ENCODE measurements at regions not wholly inside any gene's neighbourhood (a gene's known extent, or its start where the extent isn't known, plus 50 kb on each side); places are given as distances from the start of the nearest gene placed in this dataset.

DNA sequence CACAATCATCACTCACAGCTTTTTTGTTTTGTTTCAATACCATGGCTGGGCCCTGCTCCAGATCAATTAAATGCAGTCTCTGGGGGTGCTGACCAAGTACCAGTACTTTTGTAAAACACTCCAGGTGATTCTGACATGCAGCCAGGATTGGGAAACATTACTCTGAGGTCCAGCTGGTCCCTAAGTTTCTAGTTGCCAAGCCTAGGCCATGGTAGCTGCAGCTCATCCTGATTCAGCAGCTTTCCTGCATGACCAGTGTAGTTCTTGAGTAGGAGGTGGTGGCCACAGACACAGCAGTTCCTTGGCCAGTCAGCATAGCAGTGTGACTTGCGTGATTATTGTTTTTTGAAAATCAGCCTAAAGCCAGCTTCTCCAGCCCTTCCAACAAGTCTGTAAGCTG, 859.1 kb downstream of the DIAPH3 start (continued):
- TF ChIP-seq, protein P1, sequence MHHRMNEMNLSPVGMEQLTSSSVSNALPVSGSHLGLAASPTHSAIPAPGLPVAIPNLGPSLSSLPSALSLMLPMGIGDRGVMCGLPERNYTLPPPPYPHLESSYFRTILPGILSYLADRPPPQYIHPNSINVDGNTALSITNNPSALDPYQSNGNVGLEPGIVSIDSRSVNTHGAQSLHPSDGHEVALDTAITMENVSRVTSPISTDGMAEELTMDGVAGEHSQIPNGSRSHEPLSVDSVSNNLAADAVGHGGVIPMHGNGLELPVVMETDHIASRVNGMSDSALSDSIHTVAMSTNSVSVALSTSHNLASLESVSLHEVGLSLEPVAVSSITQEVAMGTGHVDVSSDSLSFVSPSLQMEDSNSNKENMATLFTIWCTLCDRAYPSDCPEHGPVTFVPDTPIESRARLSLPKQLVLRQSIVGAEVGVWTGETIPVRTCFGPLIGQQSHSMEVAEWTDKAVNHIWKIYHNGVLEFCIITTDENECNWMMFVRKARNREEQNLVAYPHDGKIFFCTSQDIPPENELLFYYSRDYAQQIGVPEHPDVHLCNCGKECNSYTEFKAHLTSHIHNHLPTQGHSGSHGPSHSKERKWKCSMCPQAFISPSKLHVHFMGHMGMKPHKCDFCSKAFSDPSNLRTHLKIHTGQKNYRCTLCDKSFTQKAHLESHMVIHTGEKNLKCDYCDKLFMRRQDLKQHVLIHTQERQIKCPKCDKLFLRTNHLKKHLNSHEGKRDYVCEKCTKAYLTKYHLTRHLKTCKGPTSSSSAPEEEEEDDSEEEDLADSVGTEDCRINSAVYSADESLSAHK (CRISPR knock-in tag; IDR thresholded peaks at IDR 0.05; ENCODE audit: borderline replicate concordance) = no peak
- TF ChIP-seq ZNF292 (CRISPR knock-in tag; IDR thresholded peaks at IDR 0.05; ENCODE audit: borderline replicate concordance, low read depth) (no peak), MYNN (CRISPR knock-in tag; IDR thresholded peaks at IDR 0.05; ENCODE audit: low read depth) (no peak), ZNF605 (CRISPR knock-in tag; IDR thresholded peaks at IDR 0.05) (no peak), ZNF614 (CRISPR knock-in tag; IDR thresholded peaks at IDR 0.05; ENCODE audit: borderline replicate concordance) (no peak), ARHGAP35 (CRISPR knock-in tag; IDR thresholded peaks at IDR 0.05; ENCODE audit: borderline replicate concordance) (no peak), ZNF564 (CRISPR knock-in tag; IDR thresholded peaks at IDR 0.05) (no peak)

GRCh38 chr13:59305896-59306295, 857.8 kb downstream of the DIAPH3 start:
- CTCF ChIA-PET (ENCODE audit: low intra/inter-chr PET ratio, low total read pairs) = no interaction called here

More at GRCh38 chr13:59305896-59306295, 857.8 kb downstream of the DIAPH3 start:
- H3K36me3 ChIP-seq (replicated peaks in 1 of 2; ENCODE audit: control insufficient read depth in 1 of 2, insufficient read depth in 2 of 2, low read length in 2 of 2) = no peaks in the 10 kb centered on the region
- H2AFZ ChIP-seq (ENCODE audit: low read length) = no peak overlapping the region
- no peak overlapping the region for H3K27ac ChIP-seq (ENCODE audit: extremely low read length, insufficient read depth, low read length)
- no peak overlapping the region for H3K4me2 ChIP-seq (ENCODE audit: low read depth, low read length)
- no peaks in the 10 kb centered on the region for H4K20me1 ChIP-seq (ENCODE audit: insufficient read depth, low read length)
- DNase-seq (ENCODE audit: low spot score) (no peak), ATAC-seq (no peak), FAIRE-seq (no peak)
- 48% methylated on average over 4 of the region's 4 CpGs for WGBS (ENCODE audit: low lambda C conversion rate)
- no peaks in the 10 kb centered on the region for H3K27me3 ChIP-seq (ENCODE audit: control insufficient read depth in 1 of 2, insufficient read depth in 2 of 2, low read length in 2 of 2)
- POLR2A ChIA-PET = no interaction called here
- no peak for TF ChIP-seq ZNF430 (CRISPR knock-in tag; IDR thresholded peaks at IDR 0.05)
- in situ Hi-C loops (cut with HindIII; ENCODE audit: extremely low pct_ligation_motif_present, low pct_unique_long_range_greater_than_20kb) = no loop called here
- H3K79me2 ChIP-seq (ENCODE audit: insufficient read depth, low read length) = no peaks in the 10 kb centered on the region
- no peaks in the 10 kb centered on the region for H3K4me1 ChIP-seq (ENCODE audit: insufficient read depth, low read length)
- no peak overlapping the region for H3K4me3 ChIP-seq (replicated peaks in 1 of 3; ENCODE audit: insufficient read depth in 1 of 3, low read depth in 2 of 3, low read length in 3 of 3)
- no TSS peak for BruUV-seq (replicated peaks)
- intact Hi-C loops (cut with micrococcal nuclease; ENCODE audit: unreplicated experiment) = no loop called here
- H3K9me3 ChIP-seq (ENCODE audit: low read length) = no peaks in the 10 kb centered on the region
- H3K9ac ChIP-seq (ENCODE audit: insufficient read depth, low read depth, low read length) = no peak overlapping the region

All from HepG2 (cell line).